ENCODE measurements at regions not wholly inside any gene's neighbourhood (a gene's known extent, or its start where the extent isn't known, plus 50 kb on each side); places are given as distances from the start of the nearest gene placed in this dataset.

- TF ChIP-seq BRCA1 (IDR thresholded peaks at IDR 0.05; ENCODE audit: low read depth, low read length) = no peak
- no peak for TF ChIP-seq E2F6 (IDR thresholded peaks at IDR 0.05)
Measured at GRCh38 chr22:22148905-22149304, 95.7 kb upstream of the VPREB1 start (continued).
